ENCODE measurements at regions not wholly inside any gene's neighbourhood (a gene's known extent, or its start where the extent isn't known, plus 50 kb on each side); places are given as distances from the start of the nearest gene placed in this dataset.

DNA sequence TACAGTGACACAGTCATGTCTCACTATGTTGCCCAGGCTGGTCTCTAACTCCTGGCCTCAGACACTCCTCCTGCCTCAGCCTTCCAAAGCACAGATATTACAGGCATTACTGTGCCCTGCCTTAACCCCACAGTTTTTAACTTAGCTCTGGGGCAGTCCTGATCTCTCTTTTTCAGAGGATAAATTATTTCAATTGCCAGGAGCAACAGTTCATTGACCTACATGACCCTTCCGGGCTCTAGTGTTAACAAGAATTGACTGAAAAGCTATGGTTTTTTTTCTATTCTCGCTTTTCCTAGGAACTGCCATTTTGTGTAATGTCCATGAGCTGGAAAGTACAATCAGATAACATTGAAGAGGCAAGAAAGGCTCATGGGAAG lies 92.8 kb downstream of the HNRNPLL start:
- H3K27me3 ChIP-seq (ENCODE audit: control insufficient read depth in 1 of 2, insufficient read depth in 2 of 2, low read length in 2 of 2): no peaks in the 10 kb centered on the region

GRCh38 chr2:38509314-38509946 lies 93.3 kb downstream of the HNRNPLL start:
- Histone ChIP-seq H3K4me1 (ENCODE audit: insufficient read depth, low read length) (peaks cover 29% of the 10 kb centered on the region), H3K4me3 (ENCODE audit: low read depth in 1 of 2, low read length in 2 of 2) (no peak overlapping the region), H3K27me3 (ENCODE audit: control insufficient read depth in 1 of 2, insufficient read depth in 2 of 2, low read length in 2 of 2) (no peaks in the 10 kb centered on the region), H3K36me3 (ENCODE audit: insufficient read depth, low read length) (no peaks in the 10 kb centered on the region), H3K27ac (ENCODE audit: low read depth, low read length) (peak overlapping the region; percentile 64), H3K9me3 (ENCODE audit: low read length) (no peaks in the 10 kb centered on the region), H3K9ac (ENCODE audit: low read length) (no peak overlapping the region)

More for the DNA sequence above, 92.8 kb downstream of the HNRNPLL start:
- Histone ChIP-seq H3K9me3 (ENCODE audit: low read length) (no peaks in the 10 kb centered on the region), H3K36me3 (ENCODE audit: insufficient read depth, low read length) (no peaks in the 10 kb centered on the region), H3K4me1 (ENCODE audit: insufficient read depth, low read length) (peaks cover 32% of the 10 kb centered on the region), H3K9ac (ENCODE audit: low read length) (no peak overlapping the region), H3K27ac (ENCODE audit: low read depth, low read length) (peak overlapping the region; percentile 64), H3K4me3 (ENCODE audit: low read depth in 1 of 2, low read length in 2 of 2) (no peak overlapping the region)

- Histone ChIP-seq H3K4me3 (ENCODE audit: low read depth in 1 of 2, low read length in 2 of 2) (no peak overlapping the region), H3K36me3 (ENCODE audit: insufficient read depth, low read length) (no peaks in the 10 kb centered on the region), H3K27ac (ENCODE audit: low read depth, low read length) (peak overlapping the region; percentile 64), H3K9ac (ENCODE audit: low read length) (no peak overlapping the region), H3K9me3 (ENCODE audit: low read length) (no peaks in the 10 kb centered on the region), H3K27me3 (ENCODE audit: control insufficient read depth in 1 of 2, insufficient read depth in 2 of 2, low read length in 2 of 2) (no peaks in the 10 kb centered on the region), H3K4me1 (ENCODE audit: insufficient read depth, low read length) (peaks cover 29% of the 10 kb centered on the region)
Observed at GRCh38 chr2:38508311-38509039, 94.3 kb downstream of the HNRNPLL start.

- Histone ChIP-seq H3K36me3 (ENCODE audit: insufficient read depth, low read length) (no peaks in the 10 kb centered on the region), H3K4me1 (ENCODE audit: insufficient read depth, low read length) (peaks cover 29% of the 10 kb centered on the region), H3K9me3 (ENCODE audit: low read length) (no peaks in the 10 kb centered on the region), H3K27me3 (ENCODE audit: control insufficient read depth in 1 of 2, insufficient read depth in 2 of 2, low read length in 2 of 2) (no peaks in the 10 kb centered on the region), H3K4me3 (ENCODE audit: low read depth in 1 of 2, low read length in 2 of 2) (no peak overlapping the region), H3K27ac (ENCODE audit: low read depth, low read length) (no peak overlapping the region), H3K9ac (ENCODE audit: low read length) (no peak overlapping the region)
Observed at GRCh38 chr2:38507712-38508111, 95.0 kb downstream of the HNRNPLL start.

DNA sequence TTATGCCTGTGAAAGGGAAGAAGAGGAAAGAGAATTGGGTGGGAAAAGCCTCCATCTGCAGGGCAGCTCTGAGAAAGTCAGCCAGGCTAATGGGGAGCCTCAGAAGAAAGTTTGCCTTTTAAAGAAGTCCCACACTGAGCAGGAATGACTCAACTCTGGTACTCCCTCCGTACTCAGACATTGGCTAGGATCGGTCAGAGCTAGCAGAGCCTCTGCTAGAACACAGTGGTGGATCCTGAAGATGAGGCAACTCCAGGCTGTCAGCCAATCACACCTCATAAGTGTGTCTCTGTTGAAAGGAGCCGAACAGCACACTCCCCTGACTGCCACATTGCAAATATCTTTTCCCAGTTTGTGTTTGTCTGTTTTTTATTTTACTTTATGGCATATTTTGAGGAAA lies 96.9 kb downstream of the HNRNPLL start:
- Histone ChIP-seq H3K9ac (ENCODE audit: low read length) (no peak overlapping the region), H3K9me3 (ENCODE audit: low read length) (no peaks in the 10 kb centered on the region), H3K27me3 (ENCODE audit: control insufficient read depth in 1 of 2, insufficient read depth in 2 of 2, low read length in 2 of 2) (no peaks in the 10 kb centered on the region), H3K4me3 (ENCODE audit: low read depth in 1 of 2, low read length in 2 of 2) (no peak overlapping the region), H3K4me1 (ENCODE audit: insufficient read depth, low read length) (peaks cover 29% of the 10 kb centered on the region), H3K27ac (ENCODE audit: low read depth, low read length) (peak overlapping the region; percentile 48), H3K36me3 (ENCODE audit: insufficient read depth, low read length) (no peaks in the 10 kb centered on the region)

DNA sequence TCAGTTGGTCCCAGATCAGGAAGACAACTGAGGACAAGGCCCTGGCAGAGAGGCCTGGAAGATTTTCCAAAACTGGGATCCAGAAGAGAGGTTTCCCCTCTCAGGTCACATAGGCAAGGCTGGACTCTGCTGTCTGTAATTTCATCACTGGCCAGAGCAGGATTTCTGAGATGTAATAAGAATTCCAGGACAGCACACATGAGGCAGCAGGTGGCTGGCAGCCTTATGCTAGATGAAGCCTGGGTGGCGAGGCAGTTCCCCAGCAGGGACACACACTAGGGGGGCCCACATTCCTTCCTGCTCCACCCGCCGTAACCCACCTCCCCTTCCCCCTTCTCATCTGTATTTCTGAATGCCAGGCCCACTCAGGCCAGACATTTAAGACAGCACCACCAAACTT lies 98.6 kb downstream of the HNRNPLL start:
- Histone ChIP-seq H3K27ac (ENCODE audit: low read depth, low read length) (no peak overlapping the region), H3K36me3 (ENCODE audit: insufficient read depth, low read length) (no peaks in the 10 kb centered on the region), H3K4me3 (ENCODE audit: low read depth in 1 of 2, low read length in 2 of 2) (no peak overlapping the region), H3K9ac (ENCODE audit: low read length) (no peak overlapping the region), H3K4me1 (ENCODE audit: insufficient read depth, low read length) (peaks cover 36% of the 10 kb centered on the region), H3K9me3 (ENCODE audit: low read length) (no peaks in the 10 kb centered on the region), H3K27me3 (ENCODE audit: control insufficient read depth in 1 of 2, insufficient read depth in 2 of 2, low read length in 2 of 2) (no peaks in the 10 kb centered on the region)

DNA sequence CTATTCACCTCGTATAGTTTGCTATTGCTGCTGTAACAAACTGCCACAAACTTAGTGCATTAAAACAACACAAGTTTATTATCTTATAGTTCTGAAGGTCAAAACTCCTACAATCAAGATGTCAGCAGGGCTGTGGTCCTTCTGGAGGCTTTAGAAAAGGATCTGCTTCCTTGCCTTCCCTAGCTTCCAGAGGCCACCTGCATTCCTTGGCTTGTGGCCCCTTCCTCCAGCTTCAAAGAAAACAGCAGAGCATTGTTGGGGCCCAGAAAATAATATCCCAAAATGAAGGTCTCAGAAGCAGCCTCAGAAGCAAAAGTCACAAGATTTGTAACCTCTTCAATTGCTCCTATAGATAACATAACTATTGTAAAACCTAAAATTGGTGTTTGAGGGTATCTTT lies 100.6 kb downstream of the HNRNPLL start:
- H3K27me3 ChIP-seq (ENCODE audit: control insufficient read depth in 1 of 2, insufficient read depth in 2 of 2, low read length in 2 of 2): no peaks in the 10 kb centered on the region
- H3K4me1 ChIP-seq (ENCODE audit: insufficient read depth, low read length): peaks cover 27% of the 10 kb centered on the region
- no peak overlapping the region for H3K9ac ChIP-seq (ENCODE audit: low read length)
- H3K9me3 ChIP-seq (ENCODE audit: low read length): no peaks in the 10 kb centered on the region
- H3K36me3 ChIP-seq (ENCODE audit: insufficient read depth, low read length): no peaks in the 10 kb centered on the region
- no peak overlapping the region for H3K4me3 ChIP-seq (ENCODE audit: low read depth in 1 of 2, low read length in 2 of 2)
- no peak overlapping the region for H3K27ac ChIP-seq (ENCODE audit: low read depth, low read length)

GRCh38 chr2:38500283-38500634 lies 102.5 kb downstream of the HNRNPLL start:
- Histone ChIP-seq H3K36me3 (ENCODE audit: insufficient read depth, low read length) (no peaks in the 10 kb centered on the region), H3K4me1 (ENCODE audit: insufficient read depth, low read length) (peaks cover 25% of the 10 kb centered on the region), H3K9me3 (ENCODE audit: low read length) (no peaks in the 10 kb centered on the region), H3K9ac (ENCODE audit: low read length) (no peak overlapping the region), H3K4me3 (ENCODE audit: low read depth in 1 of 2, low read length in 2 of 2) (peak overlapping the region in 1 of 2 donors; percentile 33), H3K27ac (ENCODE audit: low read depth, low read length) (peak overlapping the region; percentile 60), H3K27me3 (ENCODE audit: control insufficient read depth in 1 of 2, insufficient read depth in 2 of 2, low read length in 2 of 2) (no peaks in the 10 kb centered on the region)

GRCh38 chr2:38499548-38500282 lies 103.0 kb downstream of the HNRNPLL start:
- Histone ChIP-seq H3K27ac (ENCODE audit: low read depth, low read length) (peak overlapping the region; percentile 60), H3K4me3 (ENCODE audit: low read depth in 1 of 2, low read length in 2 of 2) (peak overlapping the region in 1 of 2 donors; percentile 33), H3K4me1 (ENCODE audit: insufficient read depth, low read length) (peaks cover 25% of the 10 kb centered on the region), H3K9me3 (ENCODE audit: low read length) (no peaks in the 10 kb centered on the region), H3K36me3 (ENCODE audit: insufficient read depth, low read length) (no peaks in the 10 kb centered on the region), H3K9ac (ENCODE audit: low read length) (no peak overlapping the region), H3K27me3 (ENCODE audit: control insufficient read depth in 1 of 2, insufficient read depth in 2 of 2, low read length in 2 of 2) (no peaks in the 10 kb centered on the region)

DNA sequence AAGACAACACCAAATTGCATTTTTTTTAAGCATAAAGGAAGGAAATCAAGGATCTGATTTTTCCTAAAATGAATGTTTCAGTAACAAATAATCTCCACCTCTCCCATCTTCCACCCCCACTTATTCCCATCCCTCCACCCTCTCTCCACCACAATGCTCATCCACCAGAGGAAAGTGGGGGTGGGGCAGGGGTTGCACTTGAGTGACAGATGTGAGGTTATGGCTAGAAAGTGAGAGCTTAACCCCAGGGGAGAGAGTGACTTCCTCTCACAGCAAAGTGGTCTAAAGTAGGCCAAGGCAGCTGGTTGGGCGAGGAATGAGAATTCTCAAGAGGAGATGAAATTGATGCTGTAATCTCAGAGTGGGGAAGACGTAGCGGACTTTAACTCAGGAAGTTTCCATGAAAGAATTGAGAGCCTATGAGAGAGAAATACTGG lies 104.7 kb downstream of the HNRNPLL start:
- H3K4me1 ChIP-seq (ENCODE audit: insufficient read depth, low read length): peaks cover 25% of the 10 kb centered on the region
- no peaks in the 10 kb centered on the region for H3K36me3 ChIP-seq (ENCODE audit: insufficient read depth, low read length)
- no peaks in the 10 kb centered on the region for H3K9me3 ChIP-seq (ENCODE audit: low read length)
- no peak overlapping the region for H3K4me3 ChIP-seq (ENCODE audit: low read depth in 1 of 2, low read length in 2 of 2)
- H3K27ac ChIP-seq (ENCODE audit: low read depth, low read length): no peak overlapping the region
- no peaks in the 10 kb centered on the region for H3K27me3 ChIP-seq (ENCODE audit: control insufficient read depth in 1 of 2, insufficient read depth in 2 of 2, low read length in 2 of 2)
- H3K9ac ChIP-seq (ENCODE audit: low read length): no peak overlapping the region

GRCh38 chr2:38497670-38498037 lies 105.1 kb downstream of the HNRNPLL start:
- Histone ChIP-seq H3K9ac (ENCODE audit: low read length) (no peak overlapping the region), H3K4me1 (ENCODE audit: insufficient read depth, low read length) (peaks cover 25% of the 10 kb centered on the region), H3K27ac (ENCODE audit: low read depth, low read length) (no peak overlapping the region)

More at GRCh38 chr2:38497670-38498037, 105.1 kb downstream of the HNRNPLL start:
- Histone ChIP-seq H3K9me3 (ENCODE audit: low read length) (no peaks in the 10 kb centered on the region), H3K36me3 (ENCODE audit: insufficient read depth, low read length) (no peaks in the 10 kb centered on the region), H3K27me3 (ENCODE audit: control insufficient read depth in 1 of 2, insufficient read depth in 2 of 2, low read length in 2 of 2) (no peaks in the 10 kb centered on the region), H3K4me3 (ENCODE audit: low read depth in 1 of 2, low read length in 2 of 2) (no peak overlapping the region)
